ENCODE measurements at regions not wholly inside any gene's neighbourhood (a gene's known extent, or its start where the extent isn't known, plus 50 kb on each side); places are given as distances from the start of the nearest gene placed in this dataset.

GRCh38 chr1:70714149-70714548 lies 303.1 kb downstream of the CTH start:
- TF ChIP-seq, protein P1, sequence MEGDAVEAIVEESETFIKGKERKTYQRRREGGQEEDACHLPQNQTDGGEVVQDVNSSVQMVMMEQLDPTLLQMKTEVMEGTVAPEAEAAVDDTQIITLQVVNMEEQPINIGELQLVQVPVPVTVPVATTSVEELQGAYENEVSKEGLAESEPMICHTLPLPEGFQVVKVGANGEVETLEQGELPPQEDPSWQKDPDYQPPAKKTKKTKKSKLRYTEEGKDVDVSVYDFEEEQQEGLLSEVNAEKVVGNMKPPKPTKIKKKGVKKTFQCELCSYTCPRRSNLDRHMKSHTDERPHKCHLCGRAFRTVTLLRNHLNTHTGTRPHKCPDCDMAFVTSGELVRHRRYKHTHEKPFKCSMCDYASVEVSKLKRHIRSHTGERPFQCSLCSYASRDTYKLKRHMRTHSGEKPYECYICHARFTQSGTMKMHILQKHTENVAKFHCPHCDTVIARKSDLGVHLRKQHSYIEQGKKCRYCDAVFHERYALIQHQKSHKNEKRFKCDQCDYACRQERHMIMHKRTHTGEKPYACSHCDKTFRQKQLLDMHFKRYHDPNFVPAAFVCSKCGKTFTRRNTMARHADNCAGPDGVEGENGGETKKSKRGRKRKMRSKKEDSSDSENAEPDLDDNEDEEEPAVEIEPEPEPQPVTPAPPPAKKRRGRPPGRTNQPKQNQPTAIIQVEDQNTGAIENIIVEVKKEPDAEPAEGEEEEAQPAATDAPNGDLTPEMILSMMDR (IDR thresholded peaks at IDR 0.05): no peak
- no peak for TF ChIP-seq POLR2A (IDR thresholded peaks at IDR 0.05)

Measured in adrenal gland (tissue), 5 donors.